ENCODE measurements at regions not wholly inside any gene's neighbourhood (a gene's known extent, or its start where the extent isn't known, plus 50 kb on each side); places are given as distances from the start of the nearest gene placed in this dataset.

- peak; percentile 17 for DNase-seq (ENCODE audit: low read depth)
- H3K4me3 ChIP-seq (ENCODE audit: low read depth, low read length), result no peak overlapping the region
- TF ChIP-seq CTCF (IDR thresholded peaks at IDR 0.05; ENCODE audit: insufficient read depth, low read length), result no peak
These were observed 148.3 kb downstream of the ACTL8 start for GRCh38 chr1:17903386-17903785.

GRCh38 chr1:17904290-17904689 lies 149.2 kb downstream of the ACTL8 start:
- DNase-seq (ENCODE audit: low read depth), result no peak
- H3K4me3 ChIP-seq (ENCODE audit: low read depth, low read length), result no peak overlapping the region
- TF ChIP-seq CTCF (IDR thresholded peaks at IDR 0.05; ENCODE audit: insufficient read depth, low read length), result no peak

GRCh38 chr1:17907999-17908398 lies 152.9 kb downstream of the ACTL8 start:
- DNase-seq (ENCODE audit: low read depth), result no peak
- no peak for TF ChIP-seq CTCF (IDR thresholded peaks at IDR 0.05; ENCODE audit: insufficient read depth, low read length)
- no peak overlapping the region for H3K4me3 ChIP-seq (ENCODE audit: low read depth, low read length)

- no peak for DNase-seq (ENCODE audit: low read depth)
- TF ChIP-seq CTCF (IDR thresholded peaks at IDR 0.05; ENCODE audit: insufficient read depth, low read length), result no peak
- H3K4me3 ChIP-seq (ENCODE audit: low read depth, low read length), result no peak overlapping the region
These were observed 153.8 kb downstream of the ACTL8 start for GRCh38 chr1:17908945-17909344.

- TF ChIP-seq CTCF (IDR thresholded peaks at IDR 0.05; ENCODE audit: insufficient read depth, low read length), result peak; percentile 45
- H3K4me3 ChIP-seq (ENCODE audit: low read depth, low read length), result no peak overlapping the region
- peak; percentile 30 for DNase-seq (ENCODE audit: low read depth)
These were observed 154.5 kb downstream of the ACTL8 start for GRCh38 chr1:17909634-17910033.

GRCh38 chr1:17911791-17912190 lies 156.7 kb downstream of the ACTL8 start:
- no peak overlapping the region for H3K4me3 ChIP-seq (ENCODE audit: low read depth, low read length)
- no peak for TF ChIP-seq CTCF (IDR thresholded peaks at IDR 0.05; ENCODE audit: insufficient read depth, low read length)
- DNase-seq (ENCODE audit: low read depth), result no peak

GRCh38 chr1:17912491-17912890 lies 157.4 kb downstream of the ACTL8 start:
- no peak for DNase-seq (ENCODE audit: low read depth)
- H3K4me3 ChIP-seq (ENCODE audit: low read depth, low read length), result no peak overlapping the region
- no peak for TF ChIP-seq CTCF (IDR thresholded peaks at IDR 0.05; ENCODE audit: insufficient read depth, low read length)

Measured in fibroblast of the aortic adventitia (primary cell).